Tibial nerve (tissue), 3 donors: ENCODE measurements at regions not wholly inside any gene's neighbourhood (a gene's known extent, or its start where the extent isn't known, plus 50 kb on each side); places are given as distances from the start of the nearest gene placed in this dataset.

ENCODE experiments used
- CTCF ChIP-seq, 5 experiments: fragments of 200-600 bp in 3 of 5; fragments of 450-650 bp in 2 of 5; sonication (generic) in 3 of 5; IDR thresholded peaks; one replicate each; pipeline ENCODE4 v1.5.1; 2016 to 2019; ENCODE audit warnings: antibody characterized with exemption in 5 of 5, mild to moderate bottlenecking in 3 of 5, moderate library complexity in 2 of 5
- POLR2A ChIP-seq, 2 donors: fragments of 450-650 bp; IDR thresholded peaks; one replicate each; pipeline ENCODE4 v1.6.1; 2017; ENCODE audit warnings: antibody characterized with exemption in 2 of 2, mild to moderate bottlenecking in 2 of 2, moderate library complexity in 2 of 2

- TF ChIP-seq CTCF (IDR thresholded peaks at IDR 0.05) = no peak
- TF ChIP-seq POLR2A (IDR thresholded peaks at IDR 0.05) = no peak
Measured at GRCh38 chr14:37924622-37925021, 283.1 kb upstream of the SSTR1 start.
